Loucy (cell line): ENCODE measurements at regions not wholly inside any gene's neighbourhood (a gene's known extent, or its start where the extent isn't known, plus 50 kb on each side); places are given as distances from the start of the nearest gene placed in this dataset.

Source experiments
- CTCF ChIP-seq: fragments of 200-600 bp; sonication (generic); conservative IDR thresholded peaks from 2 replicates; pipeline ENCODE4 v1.5.1; 2014; ENCODE audit warnings: mild to moderate bottlenecking, antibody characterized with exemption, low read length
- EZH2phosphoT487 ChIP-seq: fragments of 200-600 bp; IDR thresholded peaks from 2 replicates; pipeline ENCODE4 v1.6.1; 2018; ENCODE audit warnings: antibody characterized with exemption, mild to moderate bottlenecking, moderate library complexity, borderline replicate concordance

- TF ChIP-seq CTCF (no peak), EZH2phosphoT487 (no peak)
These were observed 801.2 kb downstream of the PDCD6IP start for GRCh38 chr3:34599595-34599994.
